Endothelial cell of umbilical vein (primary cell): ENCODE measurements at regions not wholly inside any gene's neighbourhood (a gene's known extent, or its start where the extent isn't known, plus 50 kb on each side); places are given as distances from the start of the nearest gene placed in this dataset.

Source experiments
- EZH2 ChIP-seq: IDR thresholded peaks from 2 replicates; pipeline ENCODE4 v1.6.1; 2012; ENCODE audit warnings: borderline replicate concordance, low read depth, mild to moderate bottlenecking, moderate library complexity, low read length, inconsistent platforms; ENCODE audit not compliant: severe bottlenecking
- GATA2 ChIP-seq: IDR thresholded peaks from 2 replicates; pipeline ENCODE4 v1.7.0; 2011; ENCODE audit warnings: low read depth, mild to moderate bottlenecking, moderate library complexity, mixed read lengths, low read length; ENCODE audit not compliant: insufficient read length, insufficient read depth
- POLR2A ChIP-seq: IDR thresholded peaks from 2 replicates; pipeline ENCODE4 v1.6.1; 2012; ENCODE audit warnings: low read depth, mild to moderate bottlenecking, control low read depth, low read length
- POLR2AphosphoS5 ChIP-seq: IDR thresholded peaks from 2 replicates; pipeline ENCODE4 v1.6.1; 2012; ENCODE audit warnings: low read depth, mild to moderate bottlenecking, control low read depth, low read length, moderate library complexity; ENCODE audit not compliant: insufficient read depth
- TF ChIP-seq, protein P1 (sequence below), 2 donors: IDR thresholded peaks; 1 replicate in 1 of 2; 2 replicates in 1 of 2; pipeline ENCODE4 v1.5.1; 2011; ENCODE audit warnings: low read length in 2 of 2, mild to moderate bottlenecking in 2 of 2, moderate library complexity in 2 of 2, control low read depth in 1 of 2, inconsistent platforms in 1 of 2, low read depth in 1 of 2; ENCODE audit not compliant: insufficient read depth in 1 of 2; ENCODE audit errors: extremely low read depth in 1 of 2

GRCh38 chr18:54726143-54726542 is 102.1 kb upstream of the RAB27B start:
- TF ChIP-seq POLR2A (no peak), EZH2 (no peak), POLR2AphosphoS5 (no peak), GATA2 (no peak)
- TF ChIP-seq, protein P1, sequence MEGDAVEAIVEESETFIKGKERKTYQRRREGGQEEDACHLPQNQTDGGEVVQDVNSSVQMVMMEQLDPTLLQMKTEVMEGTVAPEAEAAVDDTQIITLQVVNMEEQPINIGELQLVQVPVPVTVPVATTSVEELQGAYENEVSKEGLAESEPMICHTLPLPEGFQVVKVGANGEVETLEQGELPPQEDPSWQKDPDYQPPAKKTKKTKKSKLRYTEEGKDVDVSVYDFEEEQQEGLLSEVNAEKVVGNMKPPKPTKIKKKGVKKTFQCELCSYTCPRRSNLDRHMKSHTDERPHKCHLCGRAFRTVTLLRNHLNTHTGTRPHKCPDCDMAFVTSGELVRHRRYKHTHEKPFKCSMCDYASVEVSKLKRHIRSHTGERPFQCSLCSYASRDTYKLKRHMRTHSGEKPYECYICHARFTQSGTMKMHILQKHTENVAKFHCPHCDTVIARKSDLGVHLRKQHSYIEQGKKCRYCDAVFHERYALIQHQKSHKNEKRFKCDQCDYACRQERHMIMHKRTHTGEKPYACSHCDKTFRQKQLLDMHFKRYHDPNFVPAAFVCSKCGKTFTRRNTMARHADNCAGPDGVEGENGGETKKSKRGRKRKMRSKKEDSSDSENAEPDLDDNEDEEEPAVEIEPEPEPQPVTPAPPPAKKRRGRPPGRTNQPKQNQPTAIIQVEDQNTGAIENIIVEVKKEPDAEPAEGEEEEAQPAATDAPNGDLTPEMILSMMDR (IDR thresholded peaks at IDR 0.05; ENCODE audit: extremely low read depth in 1 of 2, insufficient read depth in 1 of 2, low read depth in 1 of 2, low read length in 2 of 2), result no peak
